Gastrocnemius medialis (tissue), 4 donors: ENCODE measurements at regions not wholly inside any gene's neighbourhood (a gene's known extent, or its start where the extent isn't known, plus 50 kb on each side); places are given as distances from the start of the nearest gene placed in this dataset.

ENCODE experiments used
- ATAC-seq, 2 donors: fragments of 150-250 bp; one replicate each; pipeline ENCODE4 v1.9.1; 2016
- DNase-seq, 2 donors: peaks; one replicate each; pipeline ENCODE4 v3.0.0-alpha.2; 2019
- H3K27ac ChIP-seq, 4 donors: fragments of 200-600 bp; sonication (generic); 1 replicate in 1 of 4; 2 replicates in 3 of 4; pipeline ENCODE4 v1.5.1; 2016 to 2018; ENCODE audit warnings: mild to moderate bottlenecking in 2 of 4, moderate library complexity in 1 of 4
- H3K27me3 ChIP-seq, 3 donors: fragments of 200-600 bp; sonication (generic) in 2 of 3; 1 replicate in 1 of 3; 2 replicates in 2 of 3; pipeline versions ENCODE4 v1.5.1 to v1.6.0; 2016 to 2019; ENCODE audit warnings: mild to moderate bottlenecking in 1 of 3, moderate library complexity in 1 of 3
- H3K36me3 ChIP-seq, 2 donors: fragments of 200-600 bp; sonication (generic) in 1 of 2; one replicate each; pipeline ENCODE4 v1.5.1; 2017 to 2018
- H3K4me1 ChIP-seq, 2 donors: fragments of 200-600 bp; sonication (generic) in 1 of 2; one replicate each; pipeline ENCODE4 v1.5.1; 2016 to 2017; ENCODE audit warnings: mild to moderate bottlenecking in 2 of 2
- H3K4me3 ChIP-seq, 4 donors: fragments of 200-600 bp; sonication (generic) in 3 of 4; 1 replicate in 1 of 4; 2 replicates in 3 of 4; pipeline ENCODE4 v1.5.1; 2016 to 2019; ENCODE audit warnings: mild to moderate bottlenecking in 2 of 4
- H3K9me3 ChIP-seq, 3 donors: fragments of 200-600 bp; sonication (generic) in 2 of 3; 1 replicate in 1 of 3; 2 replicates in 2 of 3; pipeline ENCODE4 v1.5.1; 2016 to 2019
- POLR2A ChIP-seq, 2 donors: fragments of 450-650 bp; IDR thresholded peaks; one replicate each; pipeline ENCODE4 v1.6.1; 2017; ENCODE audit warnings: antibody characterized with exemption in 2 of 2, mild to moderate bottlenecking in 2 of 2, moderate library complexity in 2 of 2
- in situ Hi-C, 4 donors: fragments of 200-750 bp; cut with MboI; loops; one replicate each; pipeline versions ENCODE4 v1.15.0 to v1.8.0; 2017; ENCODE audit warnings: low sequenced_read_pairs in 4 of 4
- intact Hi-C: fragments of 100-400 bp; cut with DNase I; formaldehyde crosslinking; loops from one replicate; pipeline ENCODE4 v1.15.1; 2023; ENCODE audit warnings: low total_unique reads
- TF ChIP-seq, protein P1 (sequence below), 5 experiments: fragments of 450-650 bp in 3 of 5; fragments of 200-600 bp in 2 of 5; sonication (generic) in 2 of 5; IDR thresholded peaks in 4 of 5; conservative IDR thresholded peaks in 1 of 5; 1 replicate in 4 of 5; 2 replicates in 1 of 5; pipeline ENCODE4 v1.5.1; 2016 to 2019; ENCODE audit warnings: antibody characterized with exemption in 5 of 5, mild to moderate bottlenecking in 3 of 5, moderate library complexity in 3 of 5

DNA sequence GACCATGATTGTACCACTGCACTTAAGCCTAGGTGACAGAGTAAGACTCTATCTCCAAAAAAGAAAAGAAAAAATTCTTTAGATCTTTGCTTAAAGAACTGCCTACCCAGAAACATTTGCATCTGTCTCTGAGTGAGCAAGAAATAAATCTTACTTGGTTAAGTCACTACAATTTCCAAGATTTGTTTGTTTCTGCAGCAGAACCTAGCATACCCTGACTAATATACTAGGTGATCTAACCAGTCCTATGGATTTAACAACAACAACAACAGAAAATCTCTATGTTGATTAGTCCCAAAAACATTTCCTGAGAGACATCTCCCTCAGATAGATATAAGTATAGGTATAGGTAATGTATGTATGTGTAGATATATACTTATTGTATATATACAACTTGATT lies 549.3 kb upstream of the PSMD7 start:
- DNase-seq (no peak), ATAC-seq (no peak)
- no peak overlapping the region for H3K27ac ChIP-seq
- H3K36me3 ChIP-seq, result no peaks in the 10 kb centered on the region
- no peaks in the 10 kb centered on the region for H3K27me3 ChIP-seq
- H3K4me3 ChIP-seq, result no peak overlapping the region
- H3K4me1 ChIP-seq, result no peaks in the 10 kb centered on the region
- no peak for TF ChIP-seq POLR2A (IDR thresholded peaks at IDR 0.05)
- TF ChIP-seq, protein P1, sequence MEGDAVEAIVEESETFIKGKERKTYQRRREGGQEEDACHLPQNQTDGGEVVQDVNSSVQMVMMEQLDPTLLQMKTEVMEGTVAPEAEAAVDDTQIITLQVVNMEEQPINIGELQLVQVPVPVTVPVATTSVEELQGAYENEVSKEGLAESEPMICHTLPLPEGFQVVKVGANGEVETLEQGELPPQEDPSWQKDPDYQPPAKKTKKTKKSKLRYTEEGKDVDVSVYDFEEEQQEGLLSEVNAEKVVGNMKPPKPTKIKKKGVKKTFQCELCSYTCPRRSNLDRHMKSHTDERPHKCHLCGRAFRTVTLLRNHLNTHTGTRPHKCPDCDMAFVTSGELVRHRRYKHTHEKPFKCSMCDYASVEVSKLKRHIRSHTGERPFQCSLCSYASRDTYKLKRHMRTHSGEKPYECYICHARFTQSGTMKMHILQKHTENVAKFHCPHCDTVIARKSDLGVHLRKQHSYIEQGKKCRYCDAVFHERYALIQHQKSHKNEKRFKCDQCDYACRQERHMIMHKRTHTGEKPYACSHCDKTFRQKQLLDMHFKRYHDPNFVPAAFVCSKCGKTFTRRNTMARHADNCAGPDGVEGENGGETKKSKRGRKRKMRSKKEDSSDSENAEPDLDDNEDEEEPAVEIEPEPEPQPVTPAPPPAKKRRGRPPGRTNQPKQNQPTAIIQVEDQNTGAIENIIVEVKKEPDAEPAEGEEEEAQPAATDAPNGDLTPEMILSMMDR (IDR thresholded peaks at IDR 0.05 in 4 of 5, conservative IDR thresholded peaks at IDR 0.05 in 1 of 5), result no peak
- intact Hi-C loops (no loop called here), in situ Hi-C loops (no loop called here)
- H3K9me3 ChIP-seq, result no peaks in the 10 kb centered on the region

DNA sequence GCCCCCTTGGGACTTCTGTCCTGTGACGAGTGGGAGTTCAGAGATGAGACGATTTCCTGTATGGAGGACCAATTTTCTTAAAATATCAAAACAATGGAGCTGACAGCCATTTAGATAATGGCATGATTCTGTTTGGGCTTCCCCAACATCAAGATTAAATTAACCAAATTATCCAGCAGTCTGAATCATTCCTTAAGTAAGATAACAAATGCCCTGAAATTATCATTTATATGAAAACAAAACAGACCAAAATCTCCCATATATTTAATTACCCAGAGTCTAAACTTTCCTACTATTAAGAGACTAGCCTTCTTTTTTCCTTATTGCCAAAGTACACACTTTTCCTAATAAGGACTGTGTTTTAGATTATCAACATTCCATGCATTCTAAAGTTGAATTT lies 550.1 kb upstream of the PSMD7 start:
- in situ Hi-C loops, result no loop called here
- no peak for ATAC-seq

DNA sequence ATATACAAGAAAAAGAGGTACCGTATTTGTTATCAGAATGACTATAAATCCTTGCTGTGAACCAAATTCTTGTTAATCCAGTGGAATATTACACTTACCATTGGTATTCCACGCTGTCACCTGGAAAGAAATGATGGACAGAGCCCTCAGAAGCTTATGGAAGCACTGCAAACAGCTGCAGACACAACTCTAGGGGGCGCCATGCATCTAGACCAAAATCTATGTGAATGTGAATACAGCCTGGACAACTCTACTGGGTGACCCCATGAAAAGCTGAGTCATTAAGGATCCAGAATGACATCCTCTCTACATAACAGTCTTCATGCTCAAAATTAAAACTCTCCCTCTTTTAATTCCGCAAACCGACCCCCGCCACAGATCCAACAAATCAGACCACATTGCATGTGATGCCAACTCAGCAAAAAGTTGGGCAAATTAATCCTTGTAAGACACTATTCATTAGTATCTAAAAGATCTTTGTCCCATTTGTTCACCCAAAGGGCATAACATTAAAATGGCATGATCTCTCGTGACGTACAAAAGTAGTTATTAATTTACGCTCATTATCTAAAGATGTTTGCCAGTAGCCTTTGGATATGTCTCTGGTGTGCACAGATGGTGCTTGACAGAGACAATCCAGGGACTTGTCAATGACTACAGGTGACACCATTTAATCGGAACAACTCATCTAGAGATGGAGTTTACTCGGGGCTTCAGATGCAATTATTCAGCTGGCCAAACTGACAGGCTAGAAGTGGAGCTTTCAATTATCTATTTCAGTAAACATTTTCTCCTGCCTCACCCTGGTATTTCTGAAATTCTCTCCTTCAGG lies 552.7 kb upstream of the PSMD7 start:
- ATAC-seq (no peak), DNase-seq (no peak)
- Histone ChIP-seq H3K27me3 (no peaks in the 10 kb centered on the region), H3K27ac (no peak overlapping the region), H3K9me3 (no peaks in the 10 kb centered on the region), H3K36me3 (no peaks in the 10 kb centered on the region), H3K4me1 (no peaks in the 10 kb centered on the region), H3K4me3 (no peak overlapping the region)
- intact Hi-C loops, result no loop called here
- TF ChIP-seq POLR2A (IDR thresholded peaks at IDR 0.05), result no peak
- TF ChIP-seq, protein P1 (IDR thresholded peaks at IDR 0.05 in 4 of 5, conservative IDR thresholded peaks at IDR 0.05 in 1 of 5), result no peak
- in situ Hi-C loops, result no loop called here

More for the DNA sequence above, 550.1 kb upstream of the PSMD7 start:
- no peak for DNase-seq
- no peak overlapping the region for H3K4me3 ChIP-seq
- no peaks in the 10 kb centered on the region for H3K36me3 ChIP-seq
- no peaks in the 10 kb centered on the region for H3K27me3 ChIP-seq
- TF ChIP-seq, protein P1 (IDR thresholded peaks at IDR 0.05 in 4 of 5, conservative IDR thresholded peaks at IDR 0.05 in 1 of 5), result no peak
- TF ChIP-seq POLR2A (IDR thresholded peaks at IDR 0.05), result no peak
- no peak overlapping the region for H3K27ac ChIP-seq
- H3K4me1 ChIP-seq, result no peaks in the 10 kb centered on the region
- intact Hi-C loops, result no loop called here
- no peaks in the 10 kb centered on the region for H3K9me3 ChIP-seq

DNA sequence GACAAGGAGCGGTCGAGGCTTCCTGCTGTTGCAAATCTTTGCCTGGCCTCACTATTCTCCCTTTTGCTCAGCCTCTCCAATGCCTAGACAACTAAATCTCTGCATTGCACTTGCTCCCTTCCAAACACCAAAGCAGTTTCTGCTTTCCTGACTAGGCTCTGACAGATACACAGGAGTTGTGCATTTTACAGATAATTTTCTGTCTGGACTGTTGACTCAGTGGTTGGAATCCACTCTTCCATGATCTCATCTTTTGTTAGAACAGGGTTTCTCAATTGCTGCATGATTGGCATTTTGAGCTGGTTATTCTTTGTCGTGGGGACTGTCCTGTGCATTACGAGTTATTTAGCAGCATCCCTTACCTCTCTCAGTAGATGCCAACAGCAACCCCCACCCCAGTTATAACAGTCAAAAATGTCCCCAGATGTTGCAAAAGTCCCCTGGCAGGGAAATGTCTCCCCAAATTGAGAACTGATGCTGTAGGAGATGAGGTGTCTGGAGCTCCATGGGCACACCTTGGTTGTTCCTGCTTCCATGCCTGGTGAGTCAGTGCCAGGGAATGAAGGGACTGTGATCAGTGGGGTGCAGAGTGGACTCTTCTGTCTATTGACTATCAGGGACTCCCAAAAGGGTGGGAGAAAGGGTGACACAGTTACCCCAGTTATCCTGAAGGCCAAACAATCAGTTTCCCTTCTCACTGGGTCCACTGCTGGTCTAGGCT lies 557.4 kb upstream of the PSMD7 start:
- Histone ChIP-seq H3K27ac (no peak overlapping the region), H3K27me3 (no peaks in the 10 kb centered on the region), H3K9me3 (no peaks in the 10 kb centered on the region), H3K4me3 (no peak overlapping the region), H3K36me3 (no peaks in the 10 kb centered on the region), H3K4me1 (no peaks in the 10 kb centered on the region)
- TF ChIP-seq, protein P1 (IDR thresholded peaks at IDR 0.05 in 4 of 5, conservative IDR thresholded peaks at IDR 0.05 in 1 of 5), result no peak
- no peak for TF ChIP-seq POLR2A (IDR thresholded peaks at IDR 0.05)
- DNase-seq (no peak), ATAC-seq (no peak)
- intact Hi-C loops, result no loop called here
- in situ Hi-C loops, result no loop called here
